Spleen (tissue), 11 donors: ENCODE measurements at regions not wholly inside any gene's neighbourhood (a gene's known extent, or its start where the extent isn't known, plus 50 kb on each side); places are given as distances from the start of the nearest gene placed in this dataset.
"Not testable (repeated sequence)": the region's sequence is repeated elsewhere in the genome, so short reads cannot be mapped to it uniquely, and the experiment has no call there.

ENCODE experiments used
- DNase-seq: peaks from one replicate; pipeline ENCODE4 v3.0.0-alpha.2; 2020
- H3K27ac ChIP-seq, 8 donors: fragments of 200-600 bp; sonication (generic) in 7 of 8; 1 replicate in 4 of 8; 2 replicates in 4 of 8; pipeline versions ENCODE4 v1.5.0 to v1.8.0; 2016 to 2021; ENCODE audit warnings: inconsistent platforms in 4 of 8, mild to moderate bottlenecking in 4 of 8, moderate library complexity in 1 of 8
- H3K27me3 ChIP-seq, 7 donors: fragments of 200-600 bp; sonication (generic) in 6 of 7; replicated peaks in 1 of 7; 1 replicate in 4 of 7; 2 replicates in 3 of 7; pipeline versions ENCODE4 v1.5.0 to v1.8.0; 2016 to 2021; ENCODE audit warnings: inconsistent platforms in 3 of 7, mild to moderate bottlenecking in 1 of 7
- H3K36me3 ChIP-seq, 6 donors: fragments of 200-600 bp; sonication (generic) in 5 of 6; 1 replicate in 4 of 6; 2 replicates in 2 of 6; pipeline versions ENCODE4 v1.5.0 to v1.8.0; 2016 to 2021; ENCODE audit warnings: inconsistent platforms in 2 of 6
- H3K4me1 ChIP-seq, 6 donors: fragments of 200-600 bp; sonication (generic) in 5 of 6; 1 replicate in 3 of 6; 2 replicates in 3 of 6; pipeline versions ENCODE4 v1.5.0 to v1.8.0; 2016 to 2021; ENCODE audit warnings: inconsistent platforms in 3 of 6
- H3K4me3 ChIP-seq, 8 donors: fragments of 200-600 bp; sonication (generic) in 7 of 8; 1 replicate in 4 of 8; 2 replicates in 4 of 8; pipeline versions ENCODE4 v1.5.0 to v1.8.0; 2016 to 2021; ENCODE audit warnings: inconsistent platforms in 4 of 8, mild to moderate bottlenecking in 4 of 8, moderate library complexity in 2 of 8
- H3K9me3 ChIP-seq, 8 donors: fragments of 200-600 bp; sonication (generic) in 7 of 8; 1 replicate in 4 of 8; 2 replicates in 4 of 8; pipeline versions ENCODE4 v1.5.0 to v1.8.0; 2016 to 2021; ENCODE audit warnings: inconsistent platforms in 4 of 8
- CTCF ChIP-seq, 11 experiments: fragments of 200-600 bp in 7 of 11; fragments of 450-650 bp in 4 of 11; sonication (generic) in 4 of 11; IDR thresholded peaks in 8 of 11; conservative IDR thresholded peaks in 3 of 11; 1 replicate in 7 of 11; 2 replicates in 4 of 11; pipeline versions ENCODE4 v1.4.0 to v1.8.0; 2016 to 2021; ENCODE audit warnings: antibody characterized with exemption in 11 of 11, inconsistent platforms in 4 of 11, mild to moderate bottlenecking in 1 of 11
- POLR2A ChIP-seq, 3 donors: fragments of 450-650 bp; IDR thresholded peaks; one replicate each; pipeline ENCODE4 v1.5.1; 2017; ENCODE audit warnings: antibody characterized with exemption in 3 of 3, mild to moderate bottlenecking in 1 of 3
- POLR2AphosphoS5 ChIP-seq, 3 donors: sonication (generic); formaldehyde crosslinking; IDR thresholded peaks; one replicate each; pipeline ENCODE4 v1.5.1; 2017; ENCODE audit warnings: antibody characterized with exemption in 3 of 3
- WGBS, 5 donors: extraction: QIAGEN DNeasy Blood & Tissue Kit in 3 of 5; methylation state at CpG; one replicate each; pipeline versions ENCODE4 v1.1.5 to v1.1.7; 2013 to 2018; 5-methylcytosine and 5-hydroxymethylcytosine counted together
- intact Hi-C: fragments of 100-400 bp; cut with DNase I; formaldehyde crosslinking; loops from one replicate; pipeline ENCODE4 v1.15.0; 2023; ENCODE audit warnings: low total_unique reads
- donor health status: healthy with polysubstance abuse.
- donor health status: DM: no; HTN: no; CAD: no; lungs with moderate emphysema.
- donor health status: DM: no; HTN: no; CAD: no.
- donor health status: Bipolar disorder and iron deficiency.
- donor health status: healthy.
- donor health status: DM: no; HTN: no; CAD: no.
- donor health status: DM: yes; HTN: yes; CAD: no.

- TF ChIP-seq CTCF (IDR thresholded peaks at IDR 0.05 in 8 of 11, conservative IDR thresholded peaks at IDR 0.05 in 3 of 11) (no peak), POLR2A (IDR thresholded peaks at IDR 0.05) (no peak), POLR2AphosphoS5 (IDR thresholded peaks at IDR 0.05) (no peak)
- Histone ChIP-seq H3K27ac (no peak overlapping the region), H3K4me3 (no peak overlapping the region), H3K36me3 (no peaks in the 10 kb centered on the region), H3K9me3 (no peaks in the 10 kb centered on the region), H3K27me3 (no peaks in the 10 kb centered on the region), H3K4me1 (no peaks in the 10 kb centered on the region)
- intact Hi-C loops = no loop called here
- no peak for DNase-seq
- 21 to 32% (median 22%) methylated on average over 1 of the region's 1 CpG for WGBS, 5 donors
These were observed 117.0 kb upstream of the GHR start for GRCh38 chr5:42306287-42306686.

GRCh38 chr5:42309865-42310264 is 113.4 kb upstream of the GHR start:
- H3K27me3 ChIP-seq = no peaks in the 10 kb centered on the region
- no peak for TF ChIP-seq CTCF (IDR thresholded peaks at IDR 0.05 in 8 of 11, conservative IDR thresholded peaks at IDR 0.05 in 3 of 11)
- TF ChIP-seq POLR2AphosphoS5 (IDR thresholded peaks at IDR 0.05) = no peak
- no peak for TF ChIP-seq POLR2A (IDR thresholded peaks at IDR 0.05)
- no peaks in the 10 kb centered on the region for H3K9me3 ChIP-seq
- no peak overlapping the region for H3K4me3 ChIP-seq
- no peak for DNase-seq
- no peaks in the 10 kb centered on the region for H3K4me1 ChIP-seq
- no peaks in the 10 kb centered on the region for H3K36me3 ChIP-seq
- intact Hi-C loops = no loop called here
- no peak overlapping the region for H3K27ac ChIP-seq

- H3K4me1 ChIP-seq = no peaks in the 10 kb centered on the region
- TF ChIP-seq CTCF (IDR thresholded peaks at IDR 0.05 in 8 of 11, conservative IDR thresholded peaks at IDR 0.05 in 3 of 11) = no peak
- no peak for TF ChIP-seq POLR2A (IDR thresholded peaks at IDR 0.05)
- no peak for TF ChIP-seq POLR2AphosphoS5 (IDR thresholded peaks at IDR 0.05)
- H3K9me3 ChIP-seq = peaks cover 3 to 31% (median 23%) of the 10 kb centered on the region in 8 donors
- no peak overlapping the region for H3K27ac ChIP-seq
- H3K36me3 ChIP-seq = no peaks in the 10 kb centered on the region
- intact Hi-C loops = no loop called here
- H3K27me3 ChIP-seq = no peaks in the 10 kb centered on the region
- no peak overlapping the region for H3K4me3 ChIP-seq
- no peak for DNase-seq
- 44 to 64% (median 53%) methylated on average over 2 of the region's 2 CpGs for WGBS, 5 donors
These were observed 108.0 kb upstream of the GHR start for GRCh38 chr5:42315214-42315613.

- Histone ChIP-seq H3K27me3 (no peaks in the 10 kb centered on the region), H3K36me3 (no peaks in the 10 kb centered on the region), H3K27ac (no peak overlapping the region), H3K9me3 (peaks cover 3 to 45% (median 30%) of the 10 kb centered on the region in 8 donors), H3K4me1 (no peaks in the 10 kb centered on the region), H3K4me3 (no peak overlapping the region)
- 61 to 91% (median 72%) methylated on average over 2 of the region's 2 CpGs for WGBS, 5 donors
- DNase-seq = no peak
- TF ChIP-seq CTCF (IDR thresholded peaks at IDR 0.05 in 8 of 11, conservative IDR thresholded peaks at IDR 0.05 in 3 of 11) (no peak), POLR2A (IDR thresholded peaks at IDR 0.05) (no peak), POLR2AphosphoS5 (IDR thresholded peaks at IDR 0.05) (no peak)
- intact Hi-C loops = no loop called here
These were observed 105.7 kb upstream of the GHR start for GRCh38 chr5:42317575-42317974.

GRCh38 chr5:42319546-42319945 is 103.7 kb upstream of the GHR start:
- H3K36me3 ChIP-seq, H3K27me3 ChIP-seq, H3K4me3 ChIP-seq, H3K4me1 ChIP-seq, H3K27ac ChIP-seq, intact Hi-C loops, DNase-seq: not testable (repeated sequence)
- 79 to 87% (median 84%) methylated on average over 5 of the region's 5 CpGs for WGBS, 5 donors
- H3K9me3 ChIP-seq = peaks cover 3 to 45% (median 30%) of the 10 kb centered on the region in 8 donors
